ENCODE measurements at regions not wholly inside any gene's neighbourhood (a gene's known extent, or its start where the extent isn't known, plus 50 kb on each side); places are given as distances from the start of the nearest gene placed in this dataset.
"Not testable (repeated sequence)": the region's sequence is repeated elsewhere in the genome, so short reads cannot be mapped to it uniquely, and the experiment has no call there.

DNA sequence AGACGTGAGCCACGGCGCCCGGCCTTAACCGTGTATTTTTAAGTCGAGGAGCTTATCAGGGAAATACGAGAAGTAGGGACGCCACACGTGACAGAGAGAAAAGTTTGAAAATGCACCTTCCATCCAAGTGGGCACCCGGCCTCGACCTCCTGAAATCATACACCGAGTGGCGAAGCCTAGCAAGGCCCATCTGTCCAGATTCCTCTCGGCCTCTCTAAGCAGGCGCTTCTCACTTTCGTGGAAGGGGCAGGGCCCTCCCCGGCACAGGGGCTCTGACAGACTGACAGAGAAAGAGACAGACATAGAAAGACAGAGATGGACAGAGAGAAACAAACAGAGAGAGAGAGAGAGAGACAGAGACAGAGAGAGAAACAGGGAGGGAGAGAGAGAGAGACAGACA lies 1950.0 kb upstream of the DEFB115 start:
- TF ChIP-seq, protein P1, sequence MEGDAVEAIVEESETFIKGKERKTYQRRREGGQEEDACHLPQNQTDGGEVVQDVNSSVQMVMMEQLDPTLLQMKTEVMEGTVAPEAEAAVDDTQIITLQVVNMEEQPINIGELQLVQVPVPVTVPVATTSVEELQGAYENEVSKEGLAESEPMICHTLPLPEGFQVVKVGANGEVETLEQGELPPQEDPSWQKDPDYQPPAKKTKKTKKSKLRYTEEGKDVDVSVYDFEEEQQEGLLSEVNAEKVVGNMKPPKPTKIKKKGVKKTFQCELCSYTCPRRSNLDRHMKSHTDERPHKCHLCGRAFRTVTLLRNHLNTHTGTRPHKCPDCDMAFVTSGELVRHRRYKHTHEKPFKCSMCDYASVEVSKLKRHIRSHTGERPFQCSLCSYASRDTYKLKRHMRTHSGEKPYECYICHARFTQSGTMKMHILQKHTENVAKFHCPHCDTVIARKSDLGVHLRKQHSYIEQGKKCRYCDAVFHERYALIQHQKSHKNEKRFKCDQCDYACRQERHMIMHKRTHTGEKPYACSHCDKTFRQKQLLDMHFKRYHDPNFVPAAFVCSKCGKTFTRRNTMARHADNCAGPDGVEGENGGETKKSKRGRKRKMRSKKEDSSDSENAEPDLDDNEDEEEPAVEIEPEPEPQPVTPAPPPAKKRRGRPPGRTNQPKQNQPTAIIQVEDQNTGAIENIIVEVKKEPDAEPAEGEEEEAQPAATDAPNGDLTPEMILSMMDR (IDR thresholded peaks at IDR 0.05) = not testable (repeated sequence)
- TF ChIP-seq ZNF396 (CRISPR knock-in tag; IDR thresholded peaks at IDR 0.05; ENCODE audit: borderline replicate concordance); CREB1 (CRISPR knock-in tag; IDR thresholded peaks at IDR 0.05); SP1 (CRISPR knock-in tag; conservative IDR thresholded peaks at IDR 0.05); NR2C2 (CRISPR knock-in tag; IDR thresholded peaks at IDR 0.05); ZNF138 (CRISPR knock-in tag; conservative IDR thresholded peaks at IDR 0.05); TEAD1 (CRISPR knock-in tag; IDR thresholded peaks at IDR 0.05); HMGA2 (CRISPR knock-in tag; IDR thresholded peaks at IDR 0.05); ZNF263 (CRISPR knock-in tag; IDR thresholded peaks at IDR 0.05; ENCODE audit: low read depth): not testable (repeated sequence)
- TF ChIP-seq, protein P2, sequence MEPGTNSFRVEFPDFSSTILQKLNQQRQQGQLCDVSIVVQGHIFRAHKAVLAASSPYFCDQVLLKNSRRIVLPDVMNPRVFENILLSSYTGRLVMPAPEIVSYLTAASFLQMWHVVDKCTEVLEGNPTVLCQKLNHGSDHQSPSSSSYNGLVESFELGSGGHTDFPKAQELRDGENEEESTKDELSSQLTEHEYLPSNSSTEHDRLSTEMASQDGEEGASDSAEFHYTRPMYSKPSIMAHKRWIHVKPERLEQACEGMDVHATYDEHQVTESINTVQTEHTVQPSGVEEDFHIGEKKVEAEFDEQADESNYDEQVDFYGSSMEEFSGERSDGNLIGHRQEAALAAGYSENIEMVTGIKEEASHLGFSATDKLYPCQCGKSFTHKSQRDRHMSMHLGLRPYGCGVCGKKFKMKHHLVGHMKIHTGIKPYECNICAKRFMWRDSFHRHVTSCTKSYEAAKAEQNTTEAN (CRISPR knock-in tag; IDR thresholded peaks at IDR 0.05) = not testable (repeated sequence)
- TF ChIP-seq, protein P3, sequence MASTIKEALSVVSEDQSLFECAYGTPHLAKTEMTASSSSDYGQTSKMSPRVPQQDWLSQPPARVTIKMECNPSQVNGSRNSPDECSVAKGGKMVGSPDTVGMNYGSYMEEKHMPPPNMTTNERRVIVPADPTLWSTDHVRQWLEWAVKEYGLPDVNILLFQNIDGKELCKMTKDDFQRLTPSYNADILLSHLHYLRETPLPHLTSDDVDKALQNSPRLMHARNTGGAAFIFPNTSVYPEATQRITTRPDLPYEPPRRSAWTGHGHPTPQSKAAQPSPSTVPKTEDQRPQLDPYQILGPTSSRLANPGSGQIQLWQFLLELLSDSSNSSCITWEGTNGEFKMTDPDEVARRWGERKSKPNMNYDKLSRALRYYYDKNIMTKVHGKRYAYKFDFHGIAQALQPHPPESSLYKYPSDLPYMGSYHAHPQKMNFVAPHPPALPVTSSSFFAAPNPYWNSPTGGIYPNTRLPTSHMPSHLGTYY (CRISPR knock-in tag; IDR thresholded peaks at IDR 0.05) = not testable (repeated sequence)
- TF ChIP-seq, protein P4, sequence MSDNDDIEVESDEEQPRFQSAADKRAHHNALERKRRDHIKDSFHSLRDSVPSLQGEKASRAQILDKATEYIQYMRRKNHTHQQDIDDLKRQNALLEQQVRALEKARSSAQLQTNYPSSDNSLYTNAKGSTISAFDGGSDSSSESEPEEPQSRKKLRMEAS (CRISPR knock-in tag; IDR thresholded peaks at IDR 0.05) = not testable (repeated sequence)
- TF ChIP-seq, protein P5, sequence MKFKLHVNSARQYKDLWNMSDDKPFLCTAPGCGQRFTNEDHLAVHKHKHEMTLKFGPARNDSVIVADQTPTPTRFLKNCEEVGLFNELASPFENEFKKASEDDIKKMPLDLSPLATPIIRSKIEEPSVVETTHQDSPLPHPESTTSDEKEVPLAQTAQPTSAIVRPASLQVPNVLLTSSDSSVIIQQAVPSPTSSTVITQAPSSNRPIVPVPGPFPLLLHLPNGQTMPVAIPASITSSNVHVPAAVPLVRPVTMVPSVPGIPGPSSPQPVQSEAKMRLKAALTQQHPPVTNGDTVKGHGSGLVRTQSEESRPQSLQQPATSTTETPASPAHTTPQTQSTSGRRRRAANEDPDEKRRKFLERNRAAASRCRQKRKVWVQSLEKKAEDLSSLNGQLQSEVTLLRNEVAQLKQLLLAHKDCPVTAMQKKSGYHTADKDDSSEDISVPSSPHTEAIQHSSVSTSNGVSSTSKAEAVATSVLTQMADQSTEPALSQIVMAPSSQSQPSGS (CRISPR knock-in tag; IDR thresholded peaks at IDR 0.05; ENCODE audit: borderline replicate concordance, low read depth) = not testable (repeated sequence)
